ENCODE measurements at regions not wholly inside any gene's neighbourhood (a gene's known extent, or its start where the extent isn't known, plus 50 kb on each side); places are given as distances from the start of the nearest gene placed in this dataset.

GRCh38 chr13:78806457-78806856 is 147.5 kb upstream of the OBI1 start:
- DNase-seq (ENCODE audit: low read depth in 4 of 4, low spot score in 3 of 4), result no peak

- no peak for DNase-seq (ENCODE audit: low read depth in 4 of 4, low spot score in 3 of 4)
Measured at GRCh38 chr13:78802912-78803311, 144.0 kb upstream of the OBI1 start.

GRCh38 chr13:78787190-78787589 is 128.2 kb upstream of the OBI1 start:
- DNase-seq (ENCODE audit: low read depth in 4 of 4, low spot score in 3 of 4), result no peak

DNA sequence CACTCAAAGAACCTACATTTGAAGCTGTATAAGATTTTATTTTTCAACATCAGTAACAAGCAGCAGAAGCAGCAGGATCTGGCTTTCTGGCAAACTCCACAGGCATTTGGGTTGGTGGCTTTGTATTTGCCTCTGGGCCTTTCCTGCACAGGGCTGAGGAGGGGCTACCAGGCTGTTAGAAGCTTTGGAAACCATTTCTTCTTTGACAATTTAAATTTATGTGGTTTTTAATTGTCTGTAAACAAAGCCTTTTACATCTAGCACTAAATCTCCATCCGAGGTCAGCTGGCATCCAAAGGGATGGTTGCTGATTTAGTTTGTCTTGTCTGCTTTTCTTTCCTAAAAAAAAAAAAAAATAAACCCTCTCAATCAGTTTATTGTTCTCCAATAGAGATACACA is 127.5 kb upstream of the OBI1 start:
- DNase-seq (ENCODE audit: low read depth in 4 of 4, low spot score in 3 of 4), result no peak

DNA sequence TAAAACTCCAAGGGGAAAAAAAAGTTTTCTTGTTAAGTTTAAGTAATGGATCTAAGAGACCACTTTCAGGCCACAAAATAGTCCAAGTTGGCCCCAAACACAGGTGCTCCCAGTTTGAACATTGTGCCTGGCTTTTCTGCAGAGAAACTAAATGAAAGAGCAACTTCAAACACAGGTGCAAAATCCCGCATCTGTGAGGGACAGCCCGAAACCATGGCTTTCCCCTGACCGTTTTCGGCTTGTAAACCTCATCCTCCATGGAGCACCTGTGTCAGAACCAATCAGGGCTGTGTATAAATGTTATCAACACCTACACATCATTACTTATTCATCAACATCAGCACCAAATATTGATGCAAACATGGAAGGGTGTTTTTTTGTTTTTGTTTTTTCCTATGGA is 126.8 kb upstream of the OBI1 start:
- no peak for DNase-seq (ENCODE audit: low read depth in 4 of 4, low spot score in 3 of 4)

- DNase-seq (ENCODE audit: low read depth in 4 of 4, low spot score in 3 of 4), result no peak
Measured at GRCh38 chr13:78784014-78784750, 125.2 kb upstream of the OBI1 start.

DNA sequence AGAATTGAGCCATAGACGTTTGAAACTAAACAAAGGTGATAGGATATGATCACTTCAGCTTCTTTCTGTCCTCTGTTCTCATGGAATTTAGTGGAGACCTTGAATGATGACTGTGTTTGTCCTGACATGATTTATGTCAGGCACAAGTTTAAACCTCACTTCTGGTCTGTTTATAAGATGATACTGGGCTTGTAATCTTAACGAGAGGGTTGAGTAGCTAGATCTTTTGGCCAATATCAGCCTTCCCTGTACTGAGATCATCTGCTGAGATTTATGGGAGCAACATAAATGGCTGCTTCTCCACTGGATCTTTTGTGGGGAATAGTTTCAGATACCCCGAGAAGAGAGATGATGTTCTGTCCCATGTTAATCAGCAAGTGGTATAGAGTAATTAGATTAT is 121.8 kb upstream of the OBI1 start:
- DNase-seq (ENCODE audit: low read depth in 4 of 4, low spot score in 3 of 4), result no peak

DNA sequence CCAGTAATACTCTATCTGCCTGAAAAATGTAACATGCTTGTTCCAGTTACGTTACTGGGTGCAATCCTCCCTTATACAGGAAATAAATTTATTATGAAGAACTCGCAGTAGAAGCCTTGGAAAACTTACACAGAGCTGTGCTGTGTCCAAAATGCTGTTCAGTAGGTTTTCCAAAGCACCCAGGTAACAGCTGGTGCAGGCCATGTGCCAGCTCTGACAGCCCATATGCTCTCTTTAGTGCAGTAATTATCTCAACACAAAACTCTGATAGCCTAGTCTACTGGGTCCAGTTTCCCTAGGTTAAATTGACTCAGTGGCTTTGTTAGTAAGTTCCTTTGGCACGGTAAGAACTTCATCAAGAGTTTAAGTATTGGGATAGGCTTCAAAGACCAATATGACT is 120.7 kb upstream of the OBI1 start:
- no peak for DNase-seq (ENCODE audit: low read depth in 4 of 4, low spot score in 3 of 4)

GRCh38 chr13:78777976-78778375 is 119.0 kb upstream of the OBI1 start:
- DNase-seq (ENCODE audit: low read depth in 4 of 4, low spot score in 3 of 4), result no peak

GRCh38 chr13:78777396-78777795 is 118.4 kb upstream of the OBI1 start:
- DNase-seq (ENCODE audit: low read depth in 4 of 4, low spot score in 3 of 4), result no peak

GRCh38 chr13:78772933-78773332 is 114.0 kb upstream of the OBI1 start:
- DNase-seq (ENCODE audit: low read depth in 4 of 4, low spot score in 3 of 4), result no peak

GRCh38 chr13:78770601-78771000 is 111.6 kb upstream of the OBI1 start:
- no peak for DNase-seq (ENCODE audit: low read depth in 4 of 4, low spot score in 3 of 4)

GRCh38 chr13:78768950-78769349 is 110.0 kb upstream of the OBI1 start:
- no peak for DNase-seq (ENCODE audit: low read depth in 4 of 4, low spot score in 3 of 4)

DNA sequence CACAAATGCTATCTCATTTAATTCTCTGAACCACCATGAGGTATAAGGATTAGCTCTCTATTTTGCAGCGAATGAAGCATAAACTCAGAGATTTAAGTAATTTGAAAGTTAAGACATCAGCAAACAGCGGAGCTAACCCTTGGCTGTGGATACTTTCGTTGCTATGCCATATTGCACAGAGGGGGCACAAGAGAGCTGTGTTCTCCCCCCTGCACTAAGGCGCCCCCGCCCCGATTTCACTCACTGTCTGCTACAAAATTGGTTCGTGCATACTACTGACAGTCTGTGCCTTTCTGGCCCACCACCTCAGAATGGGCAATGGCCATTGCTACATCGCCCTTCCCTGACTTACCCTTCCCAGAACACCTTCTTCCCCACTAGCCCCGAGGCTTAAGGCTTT is 105.7 kb upstream of the OBI1 start:
- no peak for DNase-seq (ENCODE audit: low read depth in 4 of 4, low spot score in 3 of 4)

- DNase-seq (ENCODE audit: low read depth in 4 of 4, low spot score in 3 of 4), result no peak
Measured at GRCh38 chr13:78762825-78763224, 103.9 kb upstream of the OBI1 start.

GRCh38 chr13:78759704-78760103 is 100.7 kb upstream of the OBI1 start:
- no peak for DNase-seq (ENCODE audit: low read depth in 4 of 4, low spot score in 3 of 4)

DNA sequence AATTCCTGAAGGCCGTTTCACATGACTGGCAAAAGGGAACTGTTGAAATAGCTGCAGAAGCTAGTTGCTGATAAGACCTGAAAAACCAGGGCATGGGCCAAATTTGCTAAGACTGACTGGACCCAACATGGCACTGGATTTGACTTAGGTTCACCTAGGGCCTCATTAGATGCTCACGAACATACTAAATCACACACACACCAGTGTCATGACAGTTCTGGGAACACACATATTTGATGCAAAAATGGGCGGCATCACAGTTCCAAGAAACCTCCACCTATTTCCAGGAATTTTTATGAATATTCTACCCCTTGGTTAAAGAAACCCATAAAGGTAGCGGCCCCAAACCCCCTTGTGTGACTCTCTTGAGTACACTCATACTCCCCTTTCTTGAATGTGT is 99.6 kb upstream of the OBI1 start:
- no peak for DNase-seq (ENCODE audit: low read depth in 4 of 4, low spot score in 3 of 4)

DNA sequence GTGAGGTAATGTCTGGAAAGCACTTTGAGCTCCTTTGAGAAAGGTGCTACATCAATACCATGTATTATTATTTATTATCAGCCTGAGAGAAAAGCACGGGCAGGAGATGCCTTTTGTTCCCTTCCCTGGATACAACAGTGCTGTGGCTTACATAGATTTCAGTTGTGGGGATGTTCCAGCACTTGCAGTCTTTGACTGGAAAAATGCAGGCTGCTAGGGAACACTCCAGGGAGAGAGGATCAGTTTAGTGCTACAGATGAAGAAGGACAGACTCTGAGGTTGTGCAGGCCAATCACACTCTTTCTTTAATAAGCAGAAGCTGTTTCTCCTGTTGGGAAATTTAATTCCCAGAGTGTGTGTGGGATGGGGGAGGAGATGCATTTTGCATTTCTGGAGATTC is 94.5 kb upstream of the OBI1 start:
- DNase-seq (ENCODE audit: low read depth in 4 of 4, low spot score in 3 of 4), result no peak

DNA sequence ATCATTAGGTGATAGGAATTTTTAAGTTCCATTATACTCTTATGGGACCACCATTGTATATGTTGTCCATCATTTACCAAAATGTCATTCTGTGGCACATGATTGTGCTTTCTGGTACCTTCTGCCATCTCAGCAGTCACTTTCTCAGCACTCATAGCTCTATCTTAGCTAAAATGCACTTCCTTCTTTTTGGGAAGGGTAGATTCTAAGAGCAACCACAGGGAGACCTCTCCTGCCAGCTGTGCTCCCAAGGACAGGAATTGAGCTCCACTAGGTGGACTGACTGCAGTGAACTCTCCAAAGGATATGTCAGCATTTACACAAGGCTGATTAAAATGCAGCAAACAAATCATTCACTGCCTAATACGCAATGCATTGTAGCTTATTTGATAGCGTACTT is 91.8 kb upstream of the OBI1 start:
- DNase-seq (ENCODE audit: low read depth in 4 of 4, low spot score in 3 of 4), result no peak

- DNase-seq (ENCODE audit: low read depth in 4 of 4, low spot score in 3 of 4), result no peak
Measured at GRCh38 chr13:78743973-78744372, 85.0 kb upstream of the OBI1 start.

- DNase-seq (ENCODE audit: low read depth in 4 of 4, low spot score in 3 of 4), result no peak
Measured at GRCh38 chr13:78742659-78743058, 83.7 kb upstream of the OBI1 start.

DNA sequence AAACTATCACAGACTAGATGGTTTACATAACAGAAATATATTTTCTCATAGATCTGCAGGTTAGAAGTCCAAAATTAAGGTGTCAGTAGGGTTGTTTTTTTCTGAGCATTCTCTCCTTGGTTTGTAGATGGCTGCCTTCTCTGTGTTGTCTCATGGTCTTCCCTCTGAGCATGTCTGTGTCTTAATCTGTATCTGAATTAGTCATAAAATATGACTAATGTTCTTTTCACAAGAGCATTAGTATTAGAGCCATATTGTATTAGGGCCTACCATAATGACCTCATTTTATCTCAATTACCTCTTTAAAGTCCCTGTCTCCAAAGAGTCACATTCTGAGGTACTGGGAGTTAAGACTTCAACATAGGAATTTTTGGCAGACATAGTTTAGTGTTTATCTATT is 77.2 kb upstream of the OBI1 start:
- no peak for DNase-seq (ENCODE audit: low read depth in 4 of 4, low spot score in 3 of 4)

- DNase-seq (ENCODE audit: low read depth in 4 of 4, low spot score in 3 of 4), result no peak
Measured at GRCh38 chr13:78732445-78733017, 73.6 kb upstream of the OBI1 start.
